Testis (tissue), 2 donors: ENCODE measurements at regions not wholly inside any gene's neighbourhood (a gene's known extent, or its start where the extent isn't known, plus 50 kb on each side); places are given as distances from the start of the nearest gene placed in this dataset.

Experiments
- POLR2A ChIP-seq: fragments of 450-650 bp; IDR thresholded peaks from one replicate; pipeline ENCODE4 v1.6.1; 2017; ENCODE audit warnings: antibody characterized with exemption, mild to moderate bottlenecking, moderate library complexity
- TF ChIP-seq, protein P1 (sequence below), 3 experiments: fragments of 450-650 bp in 2 of 3; fragments of 200-600 bp in 1 of 3; sonication (generic) in 1 of 3; IDR thresholded peaks; one replicate each; pipeline ENCODE4 v1.5.1; 2016 to 2019; ENCODE audit warnings: antibody characterized with exemption in 3 of 3, mild to moderate bottlenecking in 2 of 3, moderate library complexity in 1 of 3

DNA sequence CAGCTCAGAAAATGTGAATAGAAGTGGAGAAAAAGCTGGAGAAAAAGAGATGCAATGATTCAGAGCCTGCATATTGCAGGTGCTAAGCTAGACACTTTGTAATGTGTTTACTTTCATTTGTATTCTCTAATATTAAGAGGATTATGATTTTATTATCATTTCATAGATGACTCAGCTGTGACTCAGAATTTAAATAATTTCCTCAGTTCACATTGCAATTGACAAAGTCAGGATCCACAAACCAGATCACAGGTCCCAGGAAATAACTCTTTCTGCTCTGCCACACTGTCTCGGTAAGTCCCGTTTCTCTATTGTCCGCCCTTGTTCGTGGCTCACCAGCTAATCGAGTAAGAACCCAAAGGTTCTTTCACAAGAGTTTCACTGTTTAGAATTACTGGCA lies 235.4 kb upstream of the MON1B start:
- TF ChIP-seq, protein P1, sequence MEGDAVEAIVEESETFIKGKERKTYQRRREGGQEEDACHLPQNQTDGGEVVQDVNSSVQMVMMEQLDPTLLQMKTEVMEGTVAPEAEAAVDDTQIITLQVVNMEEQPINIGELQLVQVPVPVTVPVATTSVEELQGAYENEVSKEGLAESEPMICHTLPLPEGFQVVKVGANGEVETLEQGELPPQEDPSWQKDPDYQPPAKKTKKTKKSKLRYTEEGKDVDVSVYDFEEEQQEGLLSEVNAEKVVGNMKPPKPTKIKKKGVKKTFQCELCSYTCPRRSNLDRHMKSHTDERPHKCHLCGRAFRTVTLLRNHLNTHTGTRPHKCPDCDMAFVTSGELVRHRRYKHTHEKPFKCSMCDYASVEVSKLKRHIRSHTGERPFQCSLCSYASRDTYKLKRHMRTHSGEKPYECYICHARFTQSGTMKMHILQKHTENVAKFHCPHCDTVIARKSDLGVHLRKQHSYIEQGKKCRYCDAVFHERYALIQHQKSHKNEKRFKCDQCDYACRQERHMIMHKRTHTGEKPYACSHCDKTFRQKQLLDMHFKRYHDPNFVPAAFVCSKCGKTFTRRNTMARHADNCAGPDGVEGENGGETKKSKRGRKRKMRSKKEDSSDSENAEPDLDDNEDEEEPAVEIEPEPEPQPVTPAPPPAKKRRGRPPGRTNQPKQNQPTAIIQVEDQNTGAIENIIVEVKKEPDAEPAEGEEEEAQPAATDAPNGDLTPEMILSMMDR (IDR thresholded peaks at IDR 0.05): no peak
- TF ChIP-seq POLR2A: no peak
